Activated CD4-positive, alpha-beta T cell treated with anti-CD3 and anti-CD28 coated beads, Interleukin-2, amount 50 U/mL, for 24 hours (primary cell): ENCODE measurements at regions not wholly inside any gene's neighbourhood (a gene's known extent, or its start where the extent isn't known, plus 50 kb on each side); places are given as distances from the start of the nearest gene placed in this dataset.
"Not testable (repeated sequence)": the region's sequence is repeated elsewhere in the genome, so short reads cannot be mapped to it uniquely, and the experiment has no call there.

Experiments used
- DNase-seq, 2 donors: peaks; one replicate each; pipeline ENCODE4 v3.0.0-alpha.2; 2020; ENCODE audit warnings: low read depth in 1 of 2, low spot score in 1 of 2

DNA sequence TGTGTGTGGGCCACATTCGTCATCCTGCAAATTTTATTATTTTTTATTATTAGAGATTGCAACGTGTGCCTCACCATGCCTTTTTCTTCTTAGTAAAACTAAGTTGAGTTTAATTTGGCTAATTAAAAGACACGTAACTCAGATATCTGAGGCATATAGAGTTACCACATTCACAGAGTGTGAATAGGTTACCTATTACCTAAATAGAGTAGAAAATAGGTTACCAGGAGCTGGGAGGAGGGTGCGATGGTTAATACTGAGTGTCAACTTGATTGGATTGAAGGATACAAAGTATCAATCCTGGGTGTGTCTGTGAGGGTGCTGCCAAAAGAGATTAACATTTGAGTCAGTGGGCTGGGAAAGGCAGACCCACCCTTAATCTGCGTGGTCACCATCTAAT is 116.3 kb upstream of the CARD11 start:
- DNase-seq, result not testable (repeated sequence)

DNA sequence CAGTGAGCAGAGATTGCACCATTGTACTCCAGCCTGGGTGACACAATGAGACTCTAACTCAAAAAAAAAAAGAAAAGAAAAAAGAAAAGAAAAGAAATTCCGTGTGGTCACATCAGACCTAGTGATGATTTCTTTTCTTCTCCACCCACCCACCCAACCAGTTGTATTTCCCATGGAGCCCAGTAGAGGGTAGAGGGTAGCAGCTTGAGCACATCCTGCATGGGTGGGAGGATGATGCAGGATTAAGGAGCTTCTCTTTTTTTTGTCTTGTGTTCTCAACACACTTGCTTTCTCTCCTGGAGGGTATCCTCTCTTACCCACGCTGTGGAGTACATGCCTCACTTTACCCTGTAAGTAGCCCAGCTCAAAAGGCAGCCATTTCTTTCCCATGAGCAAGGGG is 118.6 kb upstream of the CARD11 start:
- no peak for DNase-seq

DNA sequence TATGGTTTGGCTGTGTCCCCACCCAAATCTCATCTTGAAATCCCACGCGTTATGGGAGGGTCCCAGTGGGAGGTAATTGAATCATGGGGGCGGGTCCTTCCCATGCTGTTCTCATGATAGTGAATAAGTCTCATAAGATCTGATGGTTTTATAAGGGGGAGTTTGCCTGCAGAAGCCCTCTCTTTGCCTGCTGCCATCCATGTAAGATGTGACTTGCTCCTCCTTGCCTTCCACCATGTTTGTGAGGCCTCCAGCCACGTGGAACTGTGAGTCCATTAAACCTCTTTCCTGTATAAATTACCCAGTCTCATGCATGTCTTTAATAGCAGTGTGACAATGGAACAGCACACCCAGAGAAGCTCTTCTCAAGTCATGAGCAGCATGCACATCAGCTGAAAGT is 119.1 kb upstream of the CARD11 start:
- DNase-seq, result not testable (repeated sequence)

DNA sequence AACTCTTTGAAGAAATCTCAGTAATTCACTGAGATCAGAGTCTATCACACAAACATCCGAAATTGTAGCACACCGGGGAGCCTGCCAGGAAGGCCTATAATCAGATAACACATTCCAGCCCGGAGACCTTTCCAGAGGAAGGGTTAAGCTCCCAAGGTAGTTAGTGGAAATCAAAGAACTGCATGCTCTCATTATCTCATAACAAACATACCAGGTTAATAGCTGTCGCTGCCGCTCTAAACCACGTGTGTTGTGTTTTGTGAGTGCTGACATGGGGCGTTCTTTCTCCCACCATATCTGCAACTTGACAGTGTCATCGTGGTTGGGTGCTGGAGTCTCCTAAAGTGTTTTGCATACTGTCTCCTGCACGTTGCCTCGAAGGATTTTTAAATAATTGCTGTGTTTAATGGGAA is 120.7 kb upstream of the CARD11 start:
- no peak for DNase-seq

DNA sequence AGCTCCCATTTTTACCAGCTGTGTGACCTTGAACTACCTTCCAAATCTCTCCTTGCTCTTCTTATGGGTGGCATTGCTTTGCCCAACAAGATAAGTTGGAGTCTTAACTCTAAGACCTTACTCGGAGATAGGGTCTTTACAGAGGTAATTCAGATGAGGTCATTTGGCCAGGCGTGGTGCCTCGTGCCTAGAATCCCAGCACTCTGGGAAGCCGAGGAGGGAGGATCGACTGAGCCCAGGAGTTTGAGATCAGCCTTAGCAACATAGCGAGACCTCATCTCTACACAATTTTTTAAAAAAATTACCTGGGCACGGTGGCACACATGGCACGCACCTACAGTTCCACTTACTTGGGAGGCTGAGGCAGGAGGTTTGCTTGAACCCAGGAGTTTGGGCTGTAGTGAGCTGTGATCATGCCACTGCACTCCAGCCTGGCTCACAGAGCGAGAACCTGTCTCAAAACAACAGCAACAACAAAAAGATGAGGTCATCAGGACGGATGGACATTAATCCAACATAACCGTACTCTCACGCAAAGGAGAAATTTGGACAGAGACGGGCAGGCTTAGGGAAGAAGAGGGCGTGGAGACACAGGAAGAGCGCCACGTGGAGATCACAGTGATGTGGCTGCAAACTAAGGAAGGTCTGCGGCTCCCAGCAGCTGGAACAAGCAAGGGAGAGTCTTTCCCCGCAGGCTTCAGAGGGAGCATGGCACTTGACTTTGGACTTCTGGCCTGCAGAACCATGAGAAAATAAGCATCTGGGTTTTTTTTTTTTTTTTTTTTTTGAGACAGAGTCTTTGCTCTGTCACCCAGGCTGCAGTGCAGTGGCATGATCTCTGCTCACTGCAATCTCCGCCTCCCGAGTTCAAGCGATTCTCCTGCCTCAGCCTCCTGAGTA is 122.3 kb upstream of the CARD11 start:
- DNase-seq, result no peak

DNA sequence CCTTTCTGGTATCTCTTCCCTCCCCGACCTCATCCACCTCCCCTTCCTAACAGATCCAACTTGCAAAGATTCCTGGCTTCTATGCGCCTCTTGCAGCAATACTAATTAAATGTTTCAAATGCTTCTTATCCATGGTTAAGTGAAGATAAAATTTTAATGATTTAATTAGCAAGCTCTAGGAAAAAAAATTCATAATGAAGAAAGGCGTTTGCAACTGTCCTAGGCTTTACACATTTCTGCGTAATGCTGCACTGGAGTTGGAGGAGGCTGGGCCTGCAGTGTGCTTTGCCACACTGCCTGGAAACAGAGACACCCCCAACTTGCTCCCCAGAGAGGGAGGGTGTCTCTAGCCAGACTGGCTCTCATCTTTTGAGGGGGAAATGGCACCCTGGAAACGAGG is 123.9 kb upstream of the CARD11 start:
- no peak for DNase-seq

DNA sequence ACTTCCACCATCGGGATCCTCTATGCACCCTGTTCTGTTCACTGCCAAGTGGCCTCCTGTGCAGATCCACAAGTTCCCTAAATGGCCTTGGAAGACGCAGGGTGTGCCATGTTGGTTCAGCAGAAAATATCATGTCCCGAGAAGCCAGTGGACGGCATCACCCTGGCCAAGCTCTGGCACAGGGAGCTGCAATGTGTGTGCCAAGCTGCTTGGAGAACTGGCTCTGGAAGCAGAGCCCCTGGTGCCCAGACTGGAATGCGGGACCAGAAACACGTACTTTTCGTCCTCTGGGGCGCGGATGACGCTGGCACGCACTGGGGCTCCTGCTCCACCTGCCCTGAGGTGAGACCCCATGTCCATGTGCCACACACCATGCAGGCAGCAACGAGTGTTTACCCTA is 124.7 kb upstream of the CARD11 start:
- no peak for DNase-seq

DNA sequence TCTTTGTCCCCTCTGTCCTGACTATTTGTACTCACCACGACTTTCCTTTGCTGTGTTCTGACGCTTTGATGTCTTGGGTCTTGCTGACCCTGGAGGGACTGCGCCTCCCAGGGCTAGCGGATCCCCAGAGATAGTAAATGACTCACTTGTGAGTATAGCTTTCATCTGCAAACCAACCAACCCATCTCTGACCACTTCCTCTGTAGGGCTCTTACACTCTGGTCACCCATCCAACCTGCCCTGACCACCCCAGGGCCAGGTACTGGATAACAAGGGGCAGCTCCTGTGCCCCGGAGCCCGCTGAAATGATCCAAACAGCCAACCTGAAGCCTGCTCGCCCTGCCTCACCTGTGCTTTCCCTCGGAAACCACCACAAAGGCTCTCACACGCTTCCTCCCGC is 125.2 kb upstream of the CARD11 start:
- no peak for DNase-seq

DNA sequence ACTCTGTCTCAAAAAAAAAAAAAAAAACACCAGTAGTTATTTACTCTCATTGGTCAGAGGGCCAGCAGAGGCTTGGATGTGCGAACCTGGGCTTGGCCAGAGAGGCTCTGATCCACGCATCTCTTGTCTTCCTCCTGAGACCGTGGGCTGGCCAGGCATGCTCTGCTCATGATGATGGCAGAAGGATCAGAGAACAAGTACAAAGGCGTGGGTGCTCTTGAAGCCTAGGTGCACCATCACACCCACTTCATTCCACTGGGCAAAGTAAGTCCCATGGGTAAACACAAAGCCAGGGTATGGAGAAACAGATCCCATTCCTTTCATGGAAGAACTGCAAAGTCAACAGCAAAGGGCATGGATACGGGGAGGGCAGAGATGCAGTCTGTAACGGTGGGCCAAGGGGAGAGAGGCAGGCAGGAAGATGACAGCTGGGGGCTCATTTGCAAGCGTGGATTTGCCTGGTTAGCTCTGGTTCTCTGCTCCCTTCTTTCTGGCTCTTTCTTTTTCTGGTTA is 128.2 kb upstream of the SDK1 start:
- DNase-seq, result no peak

DNA sequence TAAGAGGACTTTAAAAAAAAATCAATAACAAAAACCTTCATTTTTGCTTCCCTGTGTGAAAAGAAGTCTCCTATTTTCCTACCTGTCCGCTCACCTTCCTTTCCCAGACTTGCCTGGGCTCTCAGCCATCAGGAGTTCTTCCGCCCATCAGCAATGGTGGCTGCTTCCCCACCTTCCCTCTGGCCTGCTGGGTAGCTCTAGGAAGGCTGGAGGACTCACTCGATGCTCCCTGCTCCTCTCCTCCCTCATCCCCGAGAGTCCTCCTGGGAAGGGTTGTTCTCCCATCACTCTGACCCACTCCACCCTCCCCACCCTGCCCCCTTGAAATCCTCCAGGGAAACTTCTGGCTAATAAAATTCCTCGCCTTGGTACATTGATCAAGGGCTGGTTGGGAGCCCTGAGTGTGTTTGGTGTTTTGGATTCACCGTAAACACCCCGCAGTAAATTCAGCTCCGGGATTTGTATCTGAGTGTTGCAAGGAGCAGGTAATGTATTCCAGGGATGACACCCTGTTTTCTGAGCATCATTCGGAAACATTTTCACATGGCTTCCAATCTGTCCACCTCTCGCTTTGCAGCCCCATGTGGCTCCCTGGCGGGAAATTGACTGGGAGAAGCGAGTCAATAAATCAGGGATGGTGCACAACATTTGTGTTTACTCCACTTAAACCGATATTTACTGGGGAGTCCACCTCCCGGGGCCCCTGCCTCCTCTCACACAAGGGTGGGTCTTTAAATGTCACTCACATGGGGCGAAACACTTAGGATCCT is 126.4 kb upstream of the SDK1 start:
- DNase-seq, result no peak

DNA sequence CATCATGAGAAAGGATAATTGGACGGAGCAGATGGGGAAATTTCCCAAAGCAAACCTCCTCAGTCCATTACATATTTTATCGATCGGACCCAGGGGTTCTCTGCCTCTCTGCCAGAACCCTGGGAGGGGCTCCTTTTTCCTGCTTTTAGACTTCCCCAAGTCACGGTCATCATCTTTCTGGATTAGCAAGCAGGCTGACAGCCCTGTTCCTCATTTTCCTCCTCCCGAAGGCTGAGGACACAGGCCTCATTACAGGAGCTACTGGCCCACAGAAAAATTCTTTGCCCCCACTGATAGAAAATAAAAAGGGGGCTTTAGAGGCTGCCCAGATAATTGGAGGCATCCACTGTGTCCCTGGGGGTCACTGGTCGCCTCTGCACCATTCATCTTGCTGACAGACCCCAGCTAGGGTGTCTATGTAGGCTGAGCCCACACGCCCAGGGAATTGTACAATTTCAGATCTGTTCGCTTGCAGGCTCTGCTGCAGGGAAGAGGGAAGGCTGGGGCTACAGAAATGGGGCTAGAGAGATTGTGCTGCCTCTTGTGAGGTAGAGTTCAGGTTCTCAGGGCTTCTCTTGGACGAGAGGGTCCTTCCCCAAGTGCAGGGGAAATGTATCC is 125.7 kb upstream of the SDK1 start:
- no peak for DNase-seq

DNA sequence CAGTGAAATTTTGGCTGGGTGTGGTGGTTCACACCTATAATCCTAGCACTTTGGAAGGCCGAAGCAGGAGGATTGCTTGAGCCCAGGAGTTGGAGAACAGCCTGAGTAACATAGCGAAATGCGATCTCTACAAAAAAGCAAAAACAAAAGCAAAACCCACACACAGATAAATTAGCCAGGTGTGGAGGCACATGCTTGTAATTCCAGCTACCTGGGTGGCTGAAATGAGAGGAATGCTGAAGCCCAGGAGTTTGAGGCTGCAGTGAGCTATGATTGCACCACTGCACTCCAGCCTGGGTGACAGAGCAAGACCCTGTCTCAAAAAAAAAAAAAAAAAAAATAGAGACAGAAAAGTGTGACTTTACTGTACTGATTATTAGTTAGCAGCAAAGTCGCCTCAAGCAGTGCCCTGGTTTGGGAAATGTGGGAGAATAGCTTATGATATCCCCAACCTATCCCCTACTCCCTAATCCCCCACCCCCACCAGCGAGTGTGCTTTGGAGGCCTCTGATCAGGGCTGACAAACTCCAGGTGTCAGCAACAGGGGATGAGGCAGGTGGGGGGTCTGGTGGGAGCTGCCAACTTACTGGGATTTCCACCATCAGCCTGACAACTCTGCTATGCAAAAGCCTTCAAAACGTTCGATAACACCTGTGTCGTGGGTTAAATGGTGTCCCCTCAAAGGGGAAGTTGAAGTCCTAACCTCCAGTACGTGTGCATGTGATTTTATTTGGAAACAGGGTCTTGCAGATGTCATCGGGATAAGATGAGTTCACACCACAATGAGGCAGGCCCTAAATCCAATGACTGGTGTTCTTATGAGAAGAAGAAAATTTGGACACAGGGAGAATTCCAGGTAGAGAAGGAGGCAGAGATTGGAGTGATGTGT is 124.7 kb upstream of the SDK1 start:
- no peak for DNase-seq

DNA sequence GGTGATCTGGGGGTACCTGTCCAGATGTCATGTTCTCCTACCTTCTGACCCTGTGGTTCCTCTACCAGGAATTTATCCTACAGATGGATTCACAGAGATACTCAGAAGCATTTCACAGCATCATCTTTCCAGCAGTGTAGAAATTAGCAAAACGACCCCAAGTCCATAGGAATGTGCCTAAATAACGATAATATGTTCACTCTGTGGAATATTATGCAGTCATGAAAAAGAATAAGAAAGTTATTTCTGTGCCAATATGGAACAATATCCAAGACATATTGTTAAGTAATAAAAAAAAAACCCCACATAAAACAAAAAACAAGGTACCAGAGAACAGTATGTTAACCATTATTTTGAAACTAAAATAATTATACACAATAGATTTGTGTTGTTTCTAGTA is 123.8 kb upstream of the SDK1 start:
- no peak for DNase-seq

DNA sequence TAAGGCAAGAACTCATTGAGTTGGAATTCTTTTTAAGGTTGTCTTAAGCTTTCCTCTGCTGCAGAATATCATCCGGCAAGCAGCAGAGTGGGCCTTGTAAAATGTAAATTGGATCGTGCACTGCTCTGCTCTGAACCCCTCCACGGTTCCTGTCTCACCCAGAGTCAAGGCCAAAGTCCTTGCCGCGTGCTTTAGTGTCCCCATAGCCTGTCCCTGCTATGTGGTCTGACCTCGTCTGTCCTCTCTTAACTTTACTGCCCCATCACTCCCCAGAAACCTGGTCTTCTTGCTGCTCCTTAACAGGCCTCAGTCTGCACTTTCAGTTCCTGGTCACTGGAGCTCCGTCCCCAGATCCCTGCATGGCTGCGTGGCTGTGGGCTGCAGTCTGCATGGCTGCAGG is 121.6 kb upstream of the SDK1 start:
- no peak for DNase-seq

DNA sequence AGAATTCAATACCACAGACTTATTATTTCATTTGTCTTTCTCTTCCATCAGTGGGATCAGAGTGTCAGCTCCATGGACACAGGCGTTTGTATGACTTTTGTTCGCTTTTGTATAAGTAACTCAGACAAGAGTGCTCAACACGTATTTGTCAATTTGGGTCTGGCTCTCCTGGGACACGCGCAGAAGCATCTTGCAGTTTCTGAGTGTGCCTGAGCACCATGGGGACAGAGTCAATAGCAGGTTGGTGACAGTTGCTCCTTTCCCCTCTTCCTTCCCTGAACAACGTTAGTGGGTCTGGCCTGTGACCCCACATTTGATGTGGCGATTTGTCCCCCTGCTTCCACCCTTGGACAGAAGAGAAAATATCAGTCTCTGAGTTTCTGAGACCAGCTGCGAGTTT is 120.4 kb upstream of the SDK1 start:
- DNase-seq, result no peak

DNA sequence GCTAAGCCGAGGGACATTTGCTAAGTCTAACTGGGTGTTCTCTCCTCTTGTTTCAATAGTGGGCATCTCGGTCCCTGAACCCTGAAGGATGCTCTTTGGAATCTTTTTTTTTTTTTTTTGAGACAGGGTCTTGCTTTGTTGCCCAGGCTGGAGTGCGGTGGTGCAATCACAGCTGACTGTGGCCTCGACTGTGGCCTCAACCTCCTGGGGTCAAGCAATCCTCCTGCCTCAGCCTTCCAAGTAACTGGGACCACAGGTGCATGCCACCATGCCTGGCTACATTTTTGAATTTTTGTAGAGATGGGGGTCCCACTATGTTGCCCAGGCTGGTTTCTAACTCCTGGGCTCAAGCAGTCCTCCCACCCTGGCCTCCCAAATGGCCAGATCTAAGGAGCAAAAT is 119.0 kb upstream of the SDK1 start:
- not testable (repeated sequence) for DNase-seq

DNA sequence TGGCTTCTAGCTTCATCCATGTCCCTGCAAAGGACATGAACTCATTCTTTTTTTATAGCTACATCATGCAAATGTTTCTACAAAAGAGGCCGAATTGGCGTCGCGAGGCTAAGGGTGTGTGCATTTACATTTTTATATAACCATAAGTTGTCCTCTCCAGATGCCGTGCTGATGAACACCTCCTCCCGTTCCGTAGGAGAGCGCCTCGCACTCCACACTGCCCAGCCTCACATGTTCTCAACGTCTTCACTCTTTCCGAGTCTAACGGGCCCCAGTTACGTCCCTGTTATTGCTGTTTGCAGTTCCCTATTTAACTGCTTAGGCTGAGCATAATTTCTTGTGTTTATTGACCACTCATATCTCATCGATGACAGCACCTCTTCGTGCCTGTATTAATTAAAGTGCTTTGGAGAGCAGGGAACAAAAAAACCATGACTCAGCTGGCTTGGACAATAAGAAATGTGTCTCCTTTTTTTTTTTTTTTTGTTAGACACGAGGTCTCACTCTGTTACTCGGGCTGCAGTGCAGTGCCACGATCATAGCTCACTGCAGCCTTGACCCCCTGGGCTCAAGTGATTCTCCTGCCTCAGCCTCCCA is 113.5 kb upstream of the SDK1 start:
- DNase-seq, result no peak

DNA sequence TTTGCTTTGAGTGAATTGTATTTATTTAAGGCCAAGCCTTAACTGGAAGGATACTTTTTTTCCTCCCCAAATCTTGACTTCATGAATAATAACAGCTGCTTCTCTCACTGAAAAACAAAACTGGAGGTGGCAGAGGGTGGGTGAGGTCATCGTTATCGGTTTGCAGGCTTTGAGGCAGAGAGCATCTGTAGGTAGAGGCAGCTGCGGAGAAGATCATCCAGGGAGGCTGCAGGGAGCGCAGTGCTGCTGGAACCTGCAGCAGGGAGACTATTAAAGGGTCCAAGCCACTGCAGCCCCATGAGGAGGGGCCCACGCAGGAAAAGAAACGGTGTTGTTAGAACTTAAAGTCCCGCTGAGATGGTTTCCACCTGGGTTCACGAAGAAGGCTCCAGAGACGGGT is 112.1 kb upstream of the SDK1 start:
- DNase-seq, result no peak

DNA sequence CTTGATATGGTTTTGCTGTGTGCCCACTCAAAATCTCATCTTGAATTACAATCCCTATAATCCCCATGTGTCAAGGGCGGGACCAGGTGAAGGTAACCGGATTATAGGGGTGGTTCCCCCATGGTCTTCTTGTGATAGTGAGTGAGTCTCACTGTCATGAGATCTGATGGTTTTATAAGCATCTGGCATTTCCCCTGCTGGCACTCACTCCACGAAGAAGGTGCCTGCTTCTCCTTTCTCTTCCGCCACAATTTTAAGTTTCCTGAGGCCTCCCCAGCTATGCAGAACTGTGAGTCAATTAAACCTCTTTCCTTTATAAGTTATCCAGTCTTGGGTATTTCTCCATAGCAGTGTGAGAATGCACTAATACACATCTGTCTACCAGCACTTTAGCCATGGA is 109.5 kb upstream of the SDK1 start:
- no peak for DNase-seq

DNA sequence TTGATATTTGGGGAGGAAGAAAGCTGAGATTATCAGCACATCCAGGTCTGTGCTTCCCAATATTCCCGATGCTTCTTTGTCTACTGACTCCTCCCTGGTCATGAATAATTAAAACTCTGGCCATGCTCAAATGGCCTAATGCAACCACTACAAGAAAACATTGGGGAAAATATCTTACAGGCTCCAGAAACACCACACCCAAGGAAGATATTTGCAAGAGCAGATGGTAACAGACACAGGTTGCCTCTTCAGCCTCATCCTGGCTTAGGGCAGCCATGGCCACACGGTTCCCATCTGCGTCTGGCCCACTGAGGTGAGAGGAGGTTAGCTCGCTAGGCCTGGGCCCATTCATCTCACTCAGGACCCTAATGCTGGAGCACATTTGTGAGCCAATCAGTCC is 108.4 kb upstream of the SDK1 start:
- no peak for DNase-seq
